Subcutaneous abdominal adipose tissue (tissue), 5 donors: ENCODE measurements at regions not wholly inside any gene's neighbourhood (a gene's known extent, or its start where the extent isn't known, plus 50 kb on each side); places are given as distances from the start of the nearest gene placed in this dataset.

Experiments
- H3K27ac ChIP-seq: one replicate; pipeline ENCODE4 v1.7.0; 2013; ENCODE audit warnings: low read depth, mild to moderate bottlenecking, inconsistent platforms, low read length, moderate library complexity
- H3K27me3 ChIP-seq, 5 donors: one replicate each; pipeline ENCODE4 v1.7.0; 2013; ENCODE audit warnings: low read length in 5 of 5, inconsistent platforms in 1 of 5; ENCODE audit not compliant: control insufficient read depth in 5 of 5, insufficient read depth in 4 of 5
- H3K36me3 ChIP-seq, 5 donors: one replicate each; pipeline ENCODE4 v1.7.0; 2013; ENCODE audit warnings: low read length in 5 of 5; ENCODE audit not compliant: control insufficient read depth in 5 of 5, insufficient read depth in 5 of 5
- H3K4me1 ChIP-seq, 5 donors: one replicate each; pipeline ENCODE4 v1.7.0; 2013; ENCODE audit warnings: low read length in 5 of 5, mild to moderate bottlenecking in 3 of 5, moderate library complexity in 1 of 5; ENCODE audit not compliant: control insufficient read depth in 5 of 5, insufficient read depth in 5 of 5
- H3K4me3 ChIP-seq, 5 donors: one replicate each; pipeline ENCODE4 v1.7.0; 2013; ENCODE audit warnings: low read length in 5 of 5, low read depth in 1 of 5
- H3K9ac ChIP-seq, 5 donors: one replicate each; pipeline ENCODE4 v1.7.0; 2013; ENCODE audit warnings: low read length in 5 of 5, mild to moderate bottlenecking in 4 of 5, moderate library complexity in 3 of 5
- H3K9me3 ChIP-seq, 5 donors: one replicate each; pipeline ENCODE4 v1.7.0; 2013; ENCODE audit warnings: low read length in 5 of 5; ENCODE audit not compliant: control insufficient read depth in 5 of 5
- donor health status: healthy.
- donor health status: healthy.
- donor health status: healthy.
- donor health status: healthy.
- donor health status: healthy.

- no peak overlapping the region for H3K9ac ChIP-seq
- no peaks in the 10 kb centered on the region for H3K27me3 ChIP-seq
- H3K4me1 ChIP-seq: no peaks in the 10 kb centered on the region
- no peak overlapping the region for H3K4me3 ChIP-seq
- H3K9me3 ChIP-seq: no peaks in the 10 kb centered on the region
- no peak overlapping the region for H3K27ac ChIP-seq
- H3K36me3 ChIP-seq: no peaks in the 10 kb centered on the region
Measured at GRCh38 chr3:74515451-74515850, 99.0 kb downstream of the CNTN3 start.

GRCh38 chr3:74511078-74511477, 103.4 kb downstream of the CNTN3 start:
- no peak overlapping the region for H3K27ac ChIP-seq
- no peak overlapping the region for H3K4me3 ChIP-seq
- no peak overlapping the region for H3K9ac ChIP-seq
- no peaks in the 10 kb centered on the region for H3K36me3 ChIP-seq
- no peaks in the 10 kb centered on the region for H3K27me3 ChIP-seq
- no peaks in the 10 kb centered on the region for H3K4me1 ChIP-seq
- H3K9me3 ChIP-seq: no peaks in the 10 kb centered on the region

GRCh38 chr3:74510261-74510818, 104.1 kb downstream of the CNTN3 start:
- Histone ChIP-seq H3K36me3 (no peaks in the 10 kb centered on the region), H3K4me3 (no peak overlapping the region), H3K27ac (no peak overlapping the region), H3K27me3 (no peaks in the 10 kb centered on the region), H3K9ac (no peak overlapping the region), H3K4me1 (no peaks in the 10 kb centered on the region), H3K9me3 (no peaks in the 10 kb centered on the region)

GRCh38 chr3:74507691-74508090, 106.8 kb downstream of the CNTN3 start:
- Histone ChIP-seq H3K9me3 (no peaks in the 10 kb centered on the region), H3K36me3 (no peaks in the 10 kb centered on the region), H3K4me1 (no peaks in the 10 kb centered on the region), H3K27ac (no peak overlapping the region), H3K27me3 (no peaks in the 10 kb centered on the region), H3K9ac (no peak overlapping the region), H3K4me3 (no peak overlapping the region)

- no peaks in the 10 kb centered on the region for H3K36me3 ChIP-seq
- H3K4me1 ChIP-seq: no peaks in the 10 kb centered on the region
- no peaks in the 10 kb centered on the region for H3K9me3 ChIP-seq
- H3K4me3 ChIP-seq: no peak overlapping the region
- H3K27me3 ChIP-seq: no peaks in the 10 kb centered on the region
- H3K9ac ChIP-seq: no peak overlapping the region
- no peak overlapping the region for H3K27ac ChIP-seq
Measured at GRCh38 chr3:74506246-74506645, 108.2 kb downstream of the CNTN3 start.

GRCh38 chr3:74501007-74501406, 113.5 kb downstream of the CNTN3 start:
- no peak overlapping the region for H3K4me3 ChIP-seq
- no peaks in the 10 kb centered on the region for H3K4me1 ChIP-seq
- H3K27ac ChIP-seq: no peak overlapping the region
- H3K36me3 ChIP-seq: no peaks in the 10 kb centered on the region
- H3K9ac ChIP-seq: no peak overlapping the region
- no peaks in the 10 kb centered on the region for H3K9me3 ChIP-seq
- H3K27me3 ChIP-seq: no peaks in the 10 kb centered on the region

GRCh38 chr3:74500257-74500656, 114.2 kb downstream of the CNTN3 start:
- no peaks in the 10 kb centered on the region for H3K27me3 ChIP-seq
- H3K9me3 ChIP-seq: no peaks in the 10 kb centered on the region

GRCh38 chr3:74491874-74492273, 122.6 kb downstream of the CNTN3 start:
- H3K4me1 ChIP-seq: peaks cover 0 to 10% (median 0%) of the 10 kb centered on the region in 5 donors
- no peaks in the 10 kb centered on the region for H3K9me3 ChIP-seq
- H3K27me3 ChIP-seq: no peaks in the 10 kb centered on the region
- no peaks in the 10 kb centered on the region for H3K36me3 ChIP-seq
- no peak overlapping the region for H3K9ac ChIP-seq
- no peak overlapping the region for H3K27ac ChIP-seq
- no peak overlapping the region for H3K4me3 ChIP-seq

More at GRCh38 chr3:74500257-74500656, 114.2 kb downstream of the CNTN3 start:
- no peak overlapping the region for H3K9ac ChIP-seq
- H3K4me1 ChIP-seq: no peaks in the 10 kb centered on the region
- no peak overlapping the region for H3K27ac ChIP-seq
- no peaks in the 10 kb centered on the region for H3K36me3 ChIP-seq
- no peak overlapping the region for H3K4me3 ChIP-seq

GRCh38 chr3:74489050-74489792, 125.2 kb downstream of the CNTN3 start:
- Histone ChIP-seq H3K27me3 (no peaks in the 10 kb centered on the region), H3K27ac (no peak overlapping the region), H3K9me3 (peaks cover 0 to 3% (median 0%) of the 10 kb centered on the region in 5 donors), H3K36me3 (no peaks in the 10 kb centered on the region), H3K9ac (no peak overlapping the region), H3K4me1 (peaks cover 0 to 10% (median 0%) of the 10 kb centered on the region in 5 donors), H3K4me3 (no peak overlapping the region)

GRCh38 chr3:74479915-74480314, 134.5 kb downstream of the CNTN3 start:
- no peaks in the 10 kb centered on the region for H3K27me3 ChIP-seq
- H3K9ac ChIP-seq: no peak overlapping the region
- H3K9me3 ChIP-seq: peaks cover 0 to 4% (median 0%) of the 10 kb centered on the region in 5 donors
- H3K4me1 ChIP-seq: no peaks in the 10 kb centered on the region
- no peak overlapping the region for H3K4me3 ChIP-seq
- H3K36me3 ChIP-seq: no peaks in the 10 kb centered on the region
- no peak overlapping the region for H3K27ac ChIP-seq
